Testis (tissue), 2 donors: ENCODE measurements at regions not wholly inside any gene's neighbourhood (a gene's known extent, or its start where the extent isn't known, plus 50 kb on each side); places are given as distances from the start of the nearest gene placed in this dataset.

Experiments
- POLR2A ChIP-seq: fragments of 450-650 bp; IDR thresholded peaks from one replicate; pipeline ENCODE4 v1.6.1; 2017; ENCODE audit warnings: antibody characterized with exemption, mild to moderate bottlenecking, moderate library complexity
- TF ChIP-seq, protein P1 (sequence below), 3 experiments: fragments of 450-650 bp in 2 of 3; fragments of 200-600 bp in 1 of 3; sonication (generic) in 1 of 3; IDR thresholded peaks; one replicate each; pipeline ENCODE4 v1.5.1; 2016 to 2019; ENCODE audit warnings: antibody characterized with exemption in 3 of 3, mild to moderate bottlenecking in 2 of 3, moderate library complexity in 1 of 3

- TF ChIP-seq, protein P1, sequence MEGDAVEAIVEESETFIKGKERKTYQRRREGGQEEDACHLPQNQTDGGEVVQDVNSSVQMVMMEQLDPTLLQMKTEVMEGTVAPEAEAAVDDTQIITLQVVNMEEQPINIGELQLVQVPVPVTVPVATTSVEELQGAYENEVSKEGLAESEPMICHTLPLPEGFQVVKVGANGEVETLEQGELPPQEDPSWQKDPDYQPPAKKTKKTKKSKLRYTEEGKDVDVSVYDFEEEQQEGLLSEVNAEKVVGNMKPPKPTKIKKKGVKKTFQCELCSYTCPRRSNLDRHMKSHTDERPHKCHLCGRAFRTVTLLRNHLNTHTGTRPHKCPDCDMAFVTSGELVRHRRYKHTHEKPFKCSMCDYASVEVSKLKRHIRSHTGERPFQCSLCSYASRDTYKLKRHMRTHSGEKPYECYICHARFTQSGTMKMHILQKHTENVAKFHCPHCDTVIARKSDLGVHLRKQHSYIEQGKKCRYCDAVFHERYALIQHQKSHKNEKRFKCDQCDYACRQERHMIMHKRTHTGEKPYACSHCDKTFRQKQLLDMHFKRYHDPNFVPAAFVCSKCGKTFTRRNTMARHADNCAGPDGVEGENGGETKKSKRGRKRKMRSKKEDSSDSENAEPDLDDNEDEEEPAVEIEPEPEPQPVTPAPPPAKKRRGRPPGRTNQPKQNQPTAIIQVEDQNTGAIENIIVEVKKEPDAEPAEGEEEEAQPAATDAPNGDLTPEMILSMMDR (IDR thresholded peaks at IDR 0.05) = no peak
- TF ChIP-seq POLR2A = no peak
Observed at GRCh38 chrX:129093706-129094105, 429.6 kb downstream of the SMARCA1 start.
